ENCODE measurements at regions not wholly inside any gene's neighbourhood (a gene's known extent, or its start where the extent isn't known, plus 50 kb on each side); places are given as distances from the start of the nearest gene placed in this dataset.

DNA sequence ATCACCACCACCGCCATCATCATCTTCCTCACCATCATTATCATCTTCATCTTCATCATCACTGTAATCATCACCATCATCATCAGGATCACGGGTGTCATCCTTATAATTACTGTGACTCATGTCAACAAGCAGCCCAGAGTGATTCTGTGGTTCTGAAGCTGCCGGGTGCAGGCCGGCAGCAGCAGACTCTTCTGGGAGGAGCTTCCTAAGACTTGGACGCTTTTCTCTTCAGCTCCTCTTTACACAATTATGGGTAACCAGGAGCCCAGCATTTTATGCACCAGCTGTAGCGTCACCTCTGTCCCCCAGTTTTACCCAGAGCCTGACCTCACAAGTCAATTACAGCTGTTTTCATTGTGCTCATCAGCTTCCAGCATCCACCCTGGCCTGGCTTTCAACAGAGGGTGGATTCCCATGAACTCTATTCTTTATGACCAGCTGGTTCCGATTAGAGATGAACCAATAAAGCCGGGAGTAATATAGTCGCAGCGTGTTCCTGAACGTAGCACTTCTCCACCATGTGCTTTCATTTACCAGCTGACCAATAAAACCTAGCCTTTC, 275.8 kb downstream of the FOXL1 start:
- H3K4me2 ChIP-seq (ENCODE audit: low read length), result no peak overlapping the region
- H3K79me2 ChIP-seq (ENCODE audit: low read length), result no peaks in the 10 kb centered on the region
- TF ChIP-seq EZH2phosphoT487 (IDR thresholded peaks at IDR 0.05; ENCODE audit: low read depth), result no peak
- TF ChIP-seq, protein P1, sequence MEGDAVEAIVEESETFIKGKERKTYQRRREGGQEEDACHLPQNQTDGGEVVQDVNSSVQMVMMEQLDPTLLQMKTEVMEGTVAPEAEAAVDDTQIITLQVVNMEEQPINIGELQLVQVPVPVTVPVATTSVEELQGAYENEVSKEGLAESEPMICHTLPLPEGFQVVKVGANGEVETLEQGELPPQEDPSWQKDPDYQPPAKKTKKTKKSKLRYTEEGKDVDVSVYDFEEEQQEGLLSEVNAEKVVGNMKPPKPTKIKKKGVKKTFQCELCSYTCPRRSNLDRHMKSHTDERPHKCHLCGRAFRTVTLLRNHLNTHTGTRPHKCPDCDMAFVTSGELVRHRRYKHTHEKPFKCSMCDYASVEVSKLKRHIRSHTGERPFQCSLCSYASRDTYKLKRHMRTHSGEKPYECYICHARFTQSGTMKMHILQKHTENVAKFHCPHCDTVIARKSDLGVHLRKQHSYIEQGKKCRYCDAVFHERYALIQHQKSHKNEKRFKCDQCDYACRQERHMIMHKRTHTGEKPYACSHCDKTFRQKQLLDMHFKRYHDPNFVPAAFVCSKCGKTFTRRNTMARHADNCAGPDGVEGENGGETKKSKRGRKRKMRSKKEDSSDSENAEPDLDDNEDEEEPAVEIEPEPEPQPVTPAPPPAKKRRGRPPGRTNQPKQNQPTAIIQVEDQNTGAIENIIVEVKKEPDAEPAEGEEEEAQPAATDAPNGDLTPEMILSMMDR (IDR thresholded peaks at IDR 0.05; ENCODE audit: low read depth, low read length), result no peak
- no peaks in the 10 kb centered on the region for H3K36me3 ChIP-seq (replicated peaks; ENCODE audit: low read depth, low read length)
- H3K9ac ChIP-seq (ENCODE audit: low read length), result no peak overlapping the region
- H4K20me1 ChIP-seq (ENCODE audit: insufficient read depth, low read length), result no peaks in the 10 kb centered on the region
- no peak overlapping the region for H3K4me3 ChIP-seq (ENCODE audit: low read length)
- H3K9me3 ChIP-seq (ENCODE audit: insufficient read depth, low read length), result no peaks in the 10 kb centered on the region
- no peak overlapping the region for H3K27ac ChIP-seq (ENCODE audit: low read length)
- no peaks in the 10 kb centered on the region for H3K27me3 ChIP-seq (ENCODE audit: low read depth, low read length)
- no peaks in the 10 kb centered on the region for H3K4me1 ChIP-seq (ENCODE audit: low read length)
- H2AFZ ChIP-seq (ENCODE audit: low read depth, low read length), result no peak overlapping the region

DNA sequence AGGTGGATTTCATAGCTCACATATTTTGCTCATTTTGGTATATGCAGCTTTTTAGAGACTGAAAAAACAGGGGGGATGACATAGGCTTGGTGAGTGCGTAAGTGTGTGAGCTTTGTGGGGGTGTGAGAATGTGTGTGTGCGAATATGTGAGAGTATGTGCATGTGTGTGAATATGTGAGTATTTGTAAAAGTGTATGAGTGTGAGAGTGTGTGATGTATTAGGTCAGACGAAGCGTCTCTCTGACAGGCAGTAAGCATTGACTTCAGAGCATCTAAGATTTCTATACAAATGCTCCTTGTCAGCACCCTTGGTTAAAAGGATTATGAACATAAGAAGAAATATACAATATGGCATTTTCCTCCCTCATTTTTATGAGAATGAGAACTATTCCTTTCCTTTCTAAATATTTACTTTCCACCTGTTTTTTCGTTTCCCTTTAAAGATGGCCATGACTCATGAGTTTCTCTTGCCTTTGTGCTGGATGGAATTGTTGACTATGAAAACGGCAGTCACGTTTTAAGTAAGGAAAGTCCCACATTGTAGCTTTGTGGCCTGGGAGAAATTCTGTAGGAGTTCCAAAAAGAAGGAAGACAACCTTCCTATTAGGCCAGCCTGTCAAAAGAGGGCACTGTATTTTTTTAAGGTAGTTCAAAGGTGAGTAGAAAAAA, 276.4 kb downstream of the FOXL1 start:
- Histone ChIP-seq H3K27me3 (ENCODE audit: low read depth, low read length) (no peaks in the 10 kb centered on the region), H3K4me1 (ENCODE audit: low read length) (no peaks in the 10 kb centered on the region), H3K27ac (ENCODE audit: low read length) (no peak overlapping the region), H3K9ac (ENCODE audit: low read length) (no peak overlapping the region), H3K4me3 (ENCODE audit: low read length) (no peak overlapping the region), H3K36me3 (replicated peaks; ENCODE audit: low read depth, low read length) (no peaks in the 10 kb centered on the region), H2AFZ (ENCODE audit: low read depth, low read length) (no peak overlapping the region), H4K20me1 (ENCODE audit: insufficient read depth, low read length) (no peaks in the 10 kb centered on the region), H3K4me2 (ENCODE audit: low read length) (no peak overlapping the region), H3K9me3 (ENCODE audit: insufficient read depth, low read length) (no peaks in the 10 kb centered on the region), H3K79me2 (ENCODE audit: low read length) (no peaks in the 10 kb centered on the region)
- TF ChIP-seq EZH2phosphoT487 (IDR thresholded peaks at IDR 0.05; ENCODE audit: low read depth), result no peak
- TF ChIP-seq, protein P1 (IDR thresholded peaks at IDR 0.05; ENCODE audit: low read depth, low read length), result no peak

DNA sequence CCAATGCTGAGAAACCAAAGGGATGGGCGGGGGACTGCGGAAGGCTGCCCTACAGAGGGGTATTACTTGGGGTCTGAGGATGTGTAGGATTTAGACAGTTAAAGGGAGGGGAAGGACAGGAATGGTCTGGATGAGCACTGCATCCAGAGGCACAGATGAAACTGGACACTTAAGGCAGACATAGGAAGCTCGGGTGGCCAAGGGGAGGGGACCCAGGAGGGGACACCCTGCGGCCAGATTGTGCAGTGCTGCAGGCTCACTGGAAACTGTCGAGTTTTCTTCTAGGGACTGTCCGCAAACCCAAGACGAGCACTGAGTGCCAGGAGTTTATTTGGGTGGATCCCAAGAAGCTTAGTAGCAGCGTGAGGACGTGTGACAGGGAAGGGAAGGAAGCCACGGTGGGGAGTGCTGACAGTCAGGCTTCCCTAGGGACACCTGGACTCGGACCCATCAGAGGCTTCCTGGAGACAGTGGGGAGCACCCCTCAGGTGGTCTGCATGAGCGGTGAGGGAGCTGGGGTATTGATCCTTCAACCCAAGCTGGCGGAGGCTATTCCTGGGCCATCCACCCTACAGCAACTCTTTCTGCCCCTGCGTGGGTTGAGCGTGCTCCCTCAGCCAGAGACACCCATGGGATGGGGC, 278.7 kb downstream of the FOXL1 start:
- TF ChIP-seq EZH2phosphoT487 (IDR thresholded peaks at IDR 0.05; ENCODE audit: low read depth), result no peak
- TF ChIP-seq, protein P1 (IDR thresholded peaks at IDR 0.05; ENCODE audit: low read depth, low read length), result no peak
- Histone ChIP-seq H3K79me2 (ENCODE audit: low read length) (no peaks in the 10 kb centered on the region), H3K9ac (ENCODE audit: low read length) (no peak overlapping the region), H3K27me3 (ENCODE audit: low read depth, low read length) (no peaks in the 10 kb centered on the region), H4K20me1 (ENCODE audit: insufficient read depth, low read length) (no peaks in the 10 kb centered on the region), H3K4me2 (ENCODE audit: low read length) (no peak overlapping the region), H3K4me1 (ENCODE audit: low read length) (no peaks in the 10 kb centered on the region), H2AFZ (ENCODE audit: low read depth, low read length) (no peak overlapping the region), H3K9me3 (ENCODE audit: insufficient read depth, low read length) (no peaks in the 10 kb centered on the region), H3K4me3 (ENCODE audit: low read length) (no peak overlapping the region), H3K27ac (ENCODE audit: low read length) (no peak overlapping the region), H3K36me3 (replicated peaks; ENCODE audit: low read depth, low read length) (no peaks in the 10 kb centered on the region)

DNA sequence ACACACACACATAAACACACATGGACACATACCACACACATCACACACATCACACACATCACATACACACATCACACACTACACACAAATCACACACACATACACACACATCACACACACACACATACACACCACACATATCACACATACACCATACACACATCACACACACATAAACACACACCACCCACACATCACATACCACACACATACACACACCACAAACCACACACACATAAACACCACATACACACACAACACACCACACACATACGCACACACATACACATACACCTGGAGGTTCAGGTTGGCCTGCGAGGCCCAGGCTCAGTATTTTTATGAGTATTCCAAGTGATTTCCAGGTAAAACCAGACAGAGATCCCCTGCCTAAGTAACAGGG, 279.5 kb downstream of the FOXL1 start:
- H3K4me1 ChIP-seq (ENCODE audit: low read length), result no peaks in the 10 kb centered on the region
- H3K36me3 ChIP-seq (replicated peaks; ENCODE audit: low read depth, low read length), result no peaks in the 10 kb centered on the region
- H2AFZ ChIP-seq (ENCODE audit: low read depth, low read length), result no peak overlapping the region
- no peak overlapping the region for H3K27ac ChIP-seq (ENCODE audit: low read length)
- H3K27me3 ChIP-seq (ENCODE audit: low read depth, low read length), result no peaks in the 10 kb centered on the region
- no peaks in the 10 kb centered on the region for H3K9me3 ChIP-seq (ENCODE audit: insufficient read depth, low read length)
- H3K79me2 ChIP-seq (ENCODE audit: low read length), result no peaks in the 10 kb centered on the region
- no peak overlapping the region for H3K4me2 ChIP-seq (ENCODE audit: low read length)
- H4K20me1 ChIP-seq (ENCODE audit: insufficient read depth, low read length), result no peaks in the 10 kb centered on the region
- no peak for TF ChIP-seq EZH2phosphoT487 (IDR thresholded peaks at IDR 0.05; ENCODE audit: low read depth)
- TF ChIP-seq, protein P1 (IDR thresholded peaks at IDR 0.05; ENCODE audit: low read depth, low read length), result no peak
- no peak overlapping the region for H3K4me3 ChIP-seq (ENCODE audit: low read length)
- H3K9ac ChIP-seq (ENCODE audit: low read length), result no peak overlapping the region
